ENCODE measurements at regions not wholly inside any gene's neighbourhood (a gene's known extent, or its start where the extent isn't known, plus 50 kb on each side); places are given as distances from the start of the nearest gene placed in this dataset.

DNA sequence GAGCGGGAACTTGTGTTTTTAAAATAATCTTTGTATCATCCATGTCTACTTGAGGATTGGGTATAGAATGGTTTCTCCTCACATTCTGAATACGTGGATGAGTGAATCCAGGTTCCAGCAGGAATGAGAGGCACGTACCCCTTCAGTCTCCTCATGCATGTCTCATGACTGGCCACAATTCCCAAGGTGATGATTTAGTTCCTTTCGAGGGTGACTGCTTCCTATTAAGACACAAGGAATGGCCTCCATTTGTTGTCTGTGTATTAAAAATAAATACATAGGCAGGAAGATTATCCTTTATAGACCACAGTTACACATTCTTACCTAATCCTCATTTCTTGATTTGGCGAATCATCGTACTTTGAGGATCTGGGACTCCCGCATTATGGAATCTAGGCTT lies 217.0 kb upstream of the LRIG1 start:
- Mint-ChIP-seq H3K36me3 (no peaks in the 10 kb centered on the region), H3K27ac (no peak overlapping the region), H3K4me1 (no peaks in the 10 kb centered on the region), H3K4me3 (no peak overlapping the region), H3K9me3 (peaks cover 0 to 5% (median 0%) of the 10 kb centered on the region in 3 donors), H3K27me3 (peaks cover 11% of the 10 kb centered on the region)

DNA sequence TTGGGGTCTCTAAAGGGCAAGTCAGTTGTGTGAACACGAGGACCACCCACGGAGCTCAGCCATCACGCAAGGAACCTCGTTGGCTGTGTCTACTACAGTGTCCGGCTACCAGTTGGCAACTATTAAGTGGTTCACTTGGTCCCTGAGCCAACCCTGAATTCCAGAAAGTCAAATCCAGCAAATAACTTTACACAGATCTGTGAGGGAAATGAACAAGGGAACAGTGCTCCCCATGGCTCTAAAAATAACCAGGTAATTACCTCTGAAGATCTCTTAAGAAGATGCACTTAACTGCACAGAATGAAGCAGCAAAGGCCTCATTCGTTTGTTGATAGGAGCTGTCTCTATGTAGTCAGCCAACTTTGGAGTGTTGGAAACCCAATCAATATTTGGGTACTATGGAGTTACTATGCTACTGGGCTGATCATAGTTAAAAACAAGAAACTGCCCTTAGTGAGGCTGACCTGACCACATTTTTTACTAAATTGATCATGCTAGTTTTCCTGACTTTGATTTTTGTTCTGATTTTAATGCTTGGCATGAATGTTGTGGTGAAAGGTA lies 219.1 kb upstream of the LRIG1 start:
- H3K36me3 Mint-ChIP-seq, result no peaks in the 10 kb centered on the region
- H3K27me3 Mint-ChIP-seq, result peaks cover 11% of the 10 kb centered on the region
- no peaks in the 10 kb centered on the region for H3K4me1 Mint-ChIP-seq
- H3K27ac Mint-ChIP-seq, result no peak overlapping the region
- peaks cover 0 to 5% (median 0%) of the 10 kb centered on the region in 3 donors for H3K9me3 Mint-ChIP-seq
- no peak overlapping the region for H3K4me3 Mint-ChIP-seq

DNA sequence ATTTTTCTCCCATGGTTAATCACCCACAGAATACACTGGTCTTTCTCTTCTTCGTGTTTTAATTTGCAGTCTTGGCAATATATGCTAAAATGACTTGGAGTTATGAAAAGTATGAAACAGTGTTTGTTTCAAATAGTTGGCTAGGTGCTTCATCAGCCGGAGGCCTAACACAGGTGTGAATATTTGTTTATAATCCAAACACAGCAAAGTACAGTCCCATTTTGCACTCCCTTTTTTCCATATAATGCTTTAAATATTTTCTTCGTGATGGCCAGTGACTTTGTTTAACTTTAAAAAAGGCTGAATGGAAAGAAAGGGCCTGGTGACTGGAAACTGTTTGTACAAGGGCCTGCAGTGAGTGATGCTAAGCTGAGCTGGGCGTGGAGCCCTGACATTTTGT lies 219.7 kb upstream of the LRIG1 start:
- no peaks in the 10 kb centered on the region for H3K4me1 Mint-ChIP-seq
- no peak overlapping the region for H3K27ac Mint-ChIP-seq

DNA sequence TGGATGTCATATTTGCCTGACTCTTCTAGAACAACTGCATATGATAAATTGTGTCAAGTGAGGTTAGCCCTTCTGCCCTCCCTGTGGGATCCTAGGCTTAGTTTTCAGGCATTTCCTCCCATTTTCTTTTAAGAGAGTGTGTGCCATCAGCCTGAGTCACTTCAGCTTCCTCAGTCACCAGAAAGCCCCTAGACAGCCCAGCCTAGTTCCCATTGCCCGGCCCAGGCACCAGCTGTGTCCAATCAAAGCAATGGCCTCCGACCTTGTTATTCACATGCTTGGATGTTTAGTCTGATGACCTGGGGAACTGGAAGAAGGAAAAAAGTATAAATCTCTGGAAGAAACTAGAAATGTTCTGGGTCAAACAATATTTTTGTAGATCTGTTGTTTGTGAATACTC lies 221.9 kb upstream of the LRIG1 start:
- H3K4me1 Mint-ChIP-seq, result no peaks in the 10 kb centered on the region
- no peak overlapping the region for H3K4me3 Mint-ChIP-seq
- H3K27ac Mint-ChIP-seq, result no peak overlapping the region
- no peaks in the 10 kb centered on the region for H3K36me3 Mint-ChIP-seq
- no peaks in the 10 kb centered on the region for H3K9me3 Mint-ChIP-seq
- peaks cover 11% of the 10 kb centered on the region for H3K27me3 Mint-ChIP-seq

More for the DNA sequence above, 219.7 kb upstream of the LRIG1 start:
- H3K27me3 Mint-ChIP-seq, result peaks cover 11% of the 10 kb centered on the region
- H3K4me3 Mint-ChIP-seq, result no peak overlapping the region
- no peaks in the 10 kb centered on the region for H3K36me3 Mint-ChIP-seq
- H3K9me3 Mint-ChIP-seq, result peaks cover 0 to under 1% (median 0%) of the 10 kb centered on the region in 3 donors

DNA sequence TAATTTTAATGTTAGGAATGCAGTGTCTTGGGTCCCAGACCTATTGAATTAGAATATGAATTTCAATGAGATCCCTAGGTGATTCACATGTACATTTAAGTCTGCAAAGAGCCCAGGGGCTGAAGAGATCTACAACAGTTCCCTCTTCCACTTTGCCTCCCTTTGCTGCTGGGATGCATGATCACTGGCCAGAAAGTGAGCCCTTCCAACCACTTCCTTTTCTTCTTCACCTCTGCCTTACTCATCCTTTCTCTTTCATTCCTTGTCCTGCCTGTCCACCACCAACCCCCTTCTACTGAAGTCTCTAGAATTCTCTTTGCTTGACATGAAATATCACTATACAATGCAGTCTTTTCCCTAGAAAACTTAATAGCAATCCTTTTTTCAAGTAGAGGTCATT lies 222.4 kb upstream of the LRIG1 start:
- Mint-ChIP-seq H3K36me3 (no peaks in the 10 kb centered on the region), H3K27me3 (peaks cover 11% of the 10 kb centered on the region)

DNA sequence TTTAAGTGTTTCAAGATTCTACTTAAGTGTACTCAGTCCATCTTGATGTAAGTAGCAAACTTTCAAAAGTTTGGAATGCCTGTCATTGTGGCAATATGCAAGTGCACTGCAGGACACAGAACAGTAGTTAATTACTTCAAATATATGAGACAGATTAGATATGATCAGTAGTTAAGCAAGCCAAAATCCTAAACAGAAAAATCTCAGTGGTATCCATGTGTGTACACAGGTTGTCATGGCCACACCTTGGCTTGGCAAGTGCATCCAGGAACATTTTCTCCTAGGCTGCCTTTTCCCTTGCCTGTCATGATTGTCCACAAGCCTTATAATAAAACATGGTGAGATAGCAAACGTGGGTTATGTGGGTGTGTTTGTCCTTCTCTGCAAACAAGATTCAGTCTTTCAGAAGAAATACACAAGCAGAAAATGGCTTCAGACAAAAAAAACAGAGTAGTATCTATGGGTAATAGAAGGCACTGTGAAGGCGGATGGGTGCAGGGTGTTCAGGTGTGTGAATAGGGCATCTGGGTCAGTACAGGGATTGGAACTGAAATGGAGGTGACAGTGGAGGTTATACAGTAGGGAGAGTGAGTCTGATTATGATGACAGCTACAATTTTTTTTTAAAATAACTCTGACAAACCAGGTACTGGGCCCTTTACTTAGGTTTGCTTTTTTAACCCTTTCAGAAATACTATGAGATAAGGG lies 229.0 kb upstream of the LRIG1 start:
- Mint-ChIP-seq H3K9me3 (peaks cover 0 to 2% (median 1%) of the 10 kb centered on the region in 3 donors), H3K27ac (no peak overlapping the region), H3K27me3 (peaks cover 2% of the 10 kb centered on the region), H3K36me3 (no peaks in the 10 kb centered on the region), H3K4me3 (no peak overlapping the region), H3K4me1 (no peaks in the 10 kb centered on the region)

More for the DNA sequence above, 222.4 kb upstream of the LRIG1 start:
- Mint-ChIP-seq H3K4me3 (peak overlapping the region in 1 of 4 donors; percentile 10), H3K27ac (no peak overlapping the region), H3K4me1 (no peaks in the 10 kb centered on the region), H3K9me3 (no peaks in the 10 kb centered on the region)

DNA sequence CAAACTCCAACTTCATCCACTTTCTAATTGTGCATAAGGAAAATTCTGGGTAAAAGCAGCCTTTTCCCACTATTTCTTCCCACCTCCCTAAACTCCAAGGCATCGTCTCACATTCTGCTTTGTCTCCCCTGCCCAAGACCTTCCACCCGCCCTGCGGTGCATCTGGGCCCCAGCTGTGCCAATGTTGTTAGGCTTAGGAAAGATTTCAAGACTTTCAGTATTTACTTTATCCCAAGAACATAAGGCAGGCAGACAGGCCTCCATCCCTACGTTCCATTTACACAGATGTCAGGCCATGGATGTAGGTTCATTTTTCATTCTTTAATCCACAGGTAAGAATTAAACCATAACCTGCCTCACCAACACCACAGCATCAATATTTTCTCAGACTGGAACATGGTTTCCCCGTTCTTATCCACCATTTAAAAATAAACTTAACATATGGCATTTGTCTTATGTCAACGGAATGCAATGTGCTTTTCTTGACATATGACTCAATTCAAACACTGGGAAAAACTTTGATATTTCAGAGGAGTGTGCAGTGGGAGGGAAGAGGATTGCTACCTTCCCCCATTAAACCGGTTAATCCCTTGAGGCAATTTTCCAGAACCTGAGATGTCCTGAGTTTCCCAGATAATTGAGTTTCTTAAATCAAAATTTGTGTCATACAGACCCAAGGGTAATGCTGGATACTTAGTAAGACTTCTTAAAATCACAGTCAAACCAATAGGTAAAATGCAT lies 238.0 kb upstream of the LRIG1 start:
- H3K27me3 Mint-ChIP-seq, result peaks cover 1% of the 10 kb centered on the region
- H3K4me3 Mint-ChIP-seq, result no peak overlapping the region
- H3K4me1 Mint-ChIP-seq, result no peaks in the 10 kb centered on the region
- peaks cover 0 to under 1% (median 0%) of the 10 kb centered on the region in 3 donors for H3K9me3 Mint-ChIP-seq
- no peaks in the 10 kb centered on the region for H3K36me3 Mint-ChIP-seq
- no peak overlapping the region for H3K27ac Mint-ChIP-seq

DNA sequence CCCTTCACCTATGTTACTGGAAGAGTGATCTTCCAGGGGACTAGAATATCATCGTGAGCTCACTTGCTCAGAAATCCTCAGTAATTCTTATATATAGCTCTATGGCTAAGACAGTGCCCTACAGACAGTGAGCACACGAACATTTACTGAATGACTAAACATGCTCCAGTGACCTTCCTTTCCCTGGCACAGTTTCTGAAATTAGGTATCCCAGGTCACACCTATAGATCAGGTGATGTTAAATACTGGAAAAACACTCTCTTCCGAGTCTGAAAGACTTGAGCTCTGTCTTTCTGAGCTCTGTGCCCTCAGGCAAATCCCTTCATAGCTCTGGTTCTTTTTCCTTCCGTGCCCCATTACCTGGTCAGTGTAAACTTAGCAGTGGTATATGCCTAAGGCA lies 239.4 kb upstream of the LRIG1 start:
- Mint-ChIP-seq H3K27ac (no peak overlapping the region), H3K4me3 (no peak overlapping the region), H3K4me1 (no peaks in the 10 kb centered on the region), H3K36me3 (no peaks in the 10 kb centered on the region), H3K9me3 (no peaks in the 10 kb centered on the region), H3K27me3 (peaks cover 2% of the 10 kb centered on the region)

DNA sequence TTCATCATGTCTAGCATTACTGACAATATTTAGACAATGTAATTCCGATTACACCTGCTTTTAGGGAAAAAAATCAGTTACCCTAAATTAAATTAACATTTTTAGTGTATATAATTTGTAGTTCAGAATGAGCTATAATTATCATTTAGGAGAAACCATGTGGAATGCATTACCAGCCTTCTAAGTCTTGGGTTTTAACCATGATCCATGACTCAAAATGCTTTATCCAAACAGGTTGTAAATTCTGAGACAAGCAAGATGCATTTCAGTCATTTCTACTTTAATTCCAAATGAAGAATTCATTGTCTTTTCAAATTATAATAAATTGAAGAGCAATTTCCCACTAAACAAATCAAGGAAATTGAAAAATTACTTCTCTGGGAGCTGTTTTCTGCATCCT lies 243.7 kb upstream of the LRIG1 start:
- H3K9me3 Mint-ChIP-seq, result no peaks in the 10 kb centered on the region
- no peaks in the 10 kb centered on the region for H3K36me3 Mint-ChIP-seq

DNA sequence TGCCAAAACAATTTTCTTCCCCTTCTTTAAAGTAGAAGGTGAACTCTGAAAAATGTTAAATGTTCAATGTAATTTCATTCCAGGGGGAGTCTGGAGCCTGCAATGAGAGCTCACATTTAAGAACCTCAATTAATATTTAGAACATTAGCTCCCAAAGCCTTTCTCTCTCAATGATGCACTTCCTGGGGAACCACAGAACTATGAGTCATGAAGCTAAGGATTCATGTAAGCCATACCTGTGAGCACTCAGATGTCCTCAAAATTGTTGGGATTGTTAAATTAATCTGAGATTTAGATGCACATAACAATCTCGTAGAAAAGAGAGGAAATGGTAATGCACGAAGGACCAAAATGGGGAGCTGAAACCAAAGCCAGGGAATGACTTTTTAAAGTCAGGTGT lies 244.2 kb upstream of the LRIG1 start:
- peaks cover 1% of the 10 kb centered on the region for H3K27me3 Mint-ChIP-seq
- H3K4me3 Mint-ChIP-seq, result no peak overlapping the region
- H3K9me3 Mint-ChIP-seq, result no peaks in the 10 kb centered on the region
- H3K27ac Mint-ChIP-seq, result no peak overlapping the region
- no peaks in the 10 kb centered on the region for H3K36me3 Mint-ChIP-seq
- no peaks in the 10 kb centered on the region for H3K4me1 Mint-ChIP-seq

More for the DNA sequence above, 243.7 kb upstream of the LRIG1 start:
- no peaks in the 10 kb centered on the region for H3K4me1 Mint-ChIP-seq
- H3K4me3 Mint-ChIP-seq, result no peak overlapping the region
- no peak overlapping the region for H3K27ac Mint-ChIP-seq
- peaks cover 1% of the 10 kb centered on the region for H3K27me3 Mint-ChIP-seq

DNA sequence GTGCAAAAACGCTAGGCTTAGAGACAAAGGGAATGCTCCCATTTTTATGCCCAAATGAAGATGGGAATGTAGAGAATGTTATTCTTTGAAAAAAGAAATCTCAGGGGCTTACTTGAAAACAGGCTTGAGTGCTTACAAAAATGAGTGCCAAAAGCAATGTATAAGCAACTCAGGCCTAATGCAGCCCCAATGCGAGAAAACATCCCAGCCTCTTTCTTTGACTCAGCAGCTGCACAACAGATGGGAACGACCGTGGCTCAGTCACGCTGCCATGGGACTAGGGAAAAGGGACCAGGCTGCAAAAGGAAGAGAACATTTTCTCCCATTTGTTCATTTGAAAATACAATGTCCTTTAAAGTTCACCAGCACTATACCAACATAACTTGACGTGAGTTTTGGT lies 246.4 kb upstream of the LRIG1 start:
- Mint-ChIP-seq H3K27me3 (peaks cover 4% of the 10 kb centered on the region), H3K36me3 (no peaks in the 10 kb centered on the region), H3K9me3 (no peaks in the 10 kb centered on the region), H3K4me1 (no peaks in the 10 kb centered on the region), H3K27ac (no peak overlapping the region), H3K4me3 (no peak overlapping the region)

DNA sequence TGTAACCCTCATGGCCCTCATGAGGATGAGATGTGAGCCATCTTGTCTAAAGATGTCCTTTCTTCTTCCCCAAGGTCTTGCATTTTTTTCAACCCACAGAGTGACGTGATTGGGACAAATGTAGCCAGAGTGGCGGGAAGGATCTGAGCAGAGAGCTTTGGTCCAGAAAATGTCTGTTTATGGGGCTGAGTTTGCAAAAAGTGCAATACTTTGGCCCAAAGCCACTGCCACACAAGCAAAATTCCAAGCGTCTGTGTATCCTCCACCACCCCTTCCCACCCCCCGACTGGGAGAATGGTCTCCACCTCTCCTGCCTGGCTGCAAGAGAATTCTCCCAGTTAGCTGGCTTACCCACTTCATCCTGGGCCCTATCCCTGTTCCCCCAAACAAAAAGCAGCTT lies 246.9 kb upstream of the LRIG1 start:
- Mint-ChIP-seq H3K36me3 (no peaks in the 10 kb centered on the region), H3K4me3 (no peak overlapping the region), H3K9me3 (no peaks in the 10 kb centered on the region), H3K27me3 (peaks cover 6% of the 10 kb centered on the region), H3K27ac (no peak overlapping the region), H3K4me1 (no peaks in the 10 kb centered on the region)

DNA sequence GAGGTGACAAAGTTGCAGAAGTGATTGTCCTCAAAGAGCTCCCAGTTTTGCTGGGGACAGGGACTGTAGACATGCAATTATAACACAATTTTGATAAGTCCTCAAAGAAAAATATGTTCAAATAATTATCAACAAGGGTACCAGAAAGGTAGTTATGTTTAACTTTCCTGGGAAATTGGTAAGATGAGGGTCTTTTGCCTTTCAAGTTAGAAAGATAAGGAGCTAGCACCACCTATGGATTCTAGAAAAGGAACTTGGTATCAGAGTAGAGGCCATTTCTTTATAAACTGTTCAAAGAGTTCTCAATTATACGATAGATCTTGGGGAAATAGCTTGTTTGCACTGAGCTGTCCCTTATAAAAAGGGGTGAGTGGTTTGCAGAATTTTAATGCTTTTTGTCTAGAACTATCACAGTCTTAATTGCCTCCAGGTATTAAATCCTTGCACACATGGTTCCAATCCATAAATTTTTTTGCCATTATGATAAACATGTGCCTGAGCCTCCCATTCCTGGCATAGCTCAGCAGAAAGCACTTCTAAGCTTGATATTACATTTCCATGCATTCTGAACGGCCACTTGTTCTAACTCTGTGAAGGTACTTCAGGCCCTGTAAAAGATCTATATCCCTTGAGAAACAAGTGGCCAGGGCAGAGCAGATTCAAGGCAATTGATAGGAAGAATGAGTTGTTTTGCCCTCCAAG lies 247.5 kb upstream of the LRIG1 start:
- H3K27ac Mint-ChIP-seq, result no peak overlapping the region
- peaks cover 6% of the 10 kb centered on the region for H3K27me3 Mint-ChIP-seq
- H3K9me3 Mint-ChIP-seq, result no peaks in the 10 kb centered on the region
- H3K36me3 Mint-ChIP-seq, result no peaks in the 10 kb centered on the region
- no peak overlapping the region for H3K4me3 Mint-ChIP-seq
- H3K4me1 Mint-ChIP-seq, result no peaks in the 10 kb centered on the region

DNA sequence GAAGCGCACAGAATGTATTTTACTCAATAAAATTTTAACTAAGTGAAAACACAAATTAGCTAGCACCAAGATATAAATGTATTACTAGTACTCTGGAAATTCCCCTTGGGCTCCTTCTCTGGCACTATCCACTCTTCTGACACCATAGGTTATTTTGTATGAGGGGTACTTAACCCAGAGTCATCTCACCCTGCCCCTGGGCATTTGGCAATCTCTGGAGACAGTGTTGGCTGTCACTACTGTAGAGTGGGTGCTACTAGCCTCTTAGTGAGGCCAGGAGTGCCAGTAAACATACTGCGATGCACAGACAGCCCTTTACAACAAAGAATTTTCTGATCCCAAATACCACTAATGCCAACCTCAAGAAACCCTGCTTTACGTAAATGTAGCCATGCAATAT lies 246.3 kb upstream of the KBTBD8 start:
- Mint-ChIP-seq H3K27me3 (peaks cover 5% of the 10 kb centered on the region), H3K9me3 (peaks cover 0 to 3% (median 0%) of the 10 kb centered on the region in 3 donors), H3K27ac (no peak overlapping the region), H3K36me3 (no peaks in the 10 kb centered on the region), H3K4me3 (no peak overlapping the region), H3K4me1 (no peaks in the 10 kb centered on the region)

DNA sequence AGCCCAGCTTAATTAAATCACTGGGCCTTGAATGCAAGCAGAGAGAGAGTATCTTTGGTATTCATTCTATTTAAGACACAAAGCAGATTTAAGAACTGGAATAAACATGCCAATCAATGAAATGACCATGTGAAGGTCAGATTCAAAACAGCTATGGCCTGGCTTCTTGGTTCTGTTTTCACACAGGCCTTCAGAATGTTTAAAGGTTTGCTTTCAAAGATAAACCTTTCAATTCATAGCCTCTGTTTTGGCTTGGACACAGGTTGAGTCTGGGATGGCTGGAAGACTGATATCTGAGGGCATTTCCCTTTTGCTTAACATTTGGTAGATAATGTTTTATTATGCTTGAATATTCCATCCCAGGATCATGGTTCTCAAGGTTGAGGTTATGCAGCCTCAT lies 244.4 kb upstream of the KBTBD8 start:
- H3K36me3 Mint-ChIP-seq, result no peaks in the 10 kb centered on the region
- H3K9me3 Mint-ChIP-seq, result peaks cover 0 to 3% (median 0%) of the 10 kb centered on the region in 3 donors
- H3K4me1 Mint-ChIP-seq, result no peaks in the 10 kb centered on the region
- no peak overlapping the region for H3K4me3 Mint-ChIP-seq
- peaks cover 5% of the 10 kb centered on the region for H3K27me3 Mint-ChIP-seq
- no peak overlapping the region for H3K27ac Mint-ChIP-seq
